Endodermal cell (in vitro differentiated cells): ENCODE measurements at regions not wholly inside any gene's neighbourhood (a gene's known extent, or its start where the extent isn't known, plus 50 kb on each side); places are given as distances from the start of the nearest gene placed in this dataset.
A peak's percentile ranks its signal among the peaks of the same experiment; 100 is the strongest.

Source experiments
- DNase-seq: peaks from one replicate; pipeline ENCODE4 v3.0.0-alpha.2; 2017
- H3K27ac ChIP-seq: 2 replicates; pipeline ENCODE4 v1.5.1; 2013; ENCODE audit warnings: mild to moderate bottlenecking, low read depth, low read length, moderate library complexity
- H3K27me3 ChIP-seq: 2 replicates; pipeline ENCODE4 v1.6.1; 2013; ENCODE audit warnings: mild to moderate bottlenecking, low read length, moderate library complexity; ENCODE audit not compliant: insufficient read depth, control insufficient read depth, poor library complexity, severe bottlenecking
- H3K36me3 ChIP-seq: 2 replicates; pipeline ENCODE4 v1.7.0; 2013; ENCODE audit warnings: mild to moderate bottlenecking, low read length, moderate library complexity; ENCODE audit not compliant: control insufficient read depth, insufficient read depth
- H3K4me1 ChIP-seq: one replicate; pipeline ENCODE4 v1.7.0; 2013; ENCODE audit warnings: low read length; ENCODE audit not compliant: control insufficient read depth, insufficient read depth
- H3K4me3 ChIP-seq: 2 replicates; pipeline ENCODE4 v1.5.1; 2013; ENCODE audit warnings: mild to moderate bottlenecking, low read length, moderate library complexity
- H3K9ac ChIP-seq: 2 replicates; pipeline ENCODE4 v1.6.1; 2013; ENCODE audit warnings: mild to moderate bottlenecking, low read length, moderate library complexity; ENCODE audit not compliant: poor library complexity, severe bottlenecking; ENCODE audit errors: extremely low read depth
- H3K9me3 ChIP-seq: 2 replicates; pipeline ENCODE4 v1.6.1; 2013; ENCODE audit warnings: mild to moderate bottlenecking, low read length, moderate library complexity; ENCODE audit not compliant: control insufficient read depth
- H3K27ac Mint-ChIP-seq: 2 replicates; pipeline ENCODE4 v1.8.0; 2020; ENCODE audit warnings: mixed read lengths
- H3K27me3 Mint-ChIP-seq: 2 replicates; pipeline ENCODE4 v1.8.0; 2021; ENCODE audit warnings: mild to moderate bottlenecking, mixed read lengths; ENCODE audit not compliant: insufficient read depth
- H3K36me3 Mint-ChIP-seq: 2 replicates; pipeline ENCODE4 v1.8.0; 2020; ENCODE audit warnings: low read depth, mixed read lengths
- H3K4me1 Mint-ChIP-seq: 2 replicates; pipeline ENCODE4 v1.8.0; 2020; ENCODE audit warnings: mixed read lengths
- H3K4me3 Mint-ChIP-seq: 2 replicates; pipeline ENCODE4 v1.8.0; 2020; ENCODE audit warnings: mild to moderate bottlenecking, moderate library complexity, mixed read lengths
- H3K9me3 Mint-ChIP-seq: 2 replicates; pipeline ENCODE4 v1.8.0; 2020; ENCODE audit warnings: mild to moderate bottlenecking, mixed read lengths
- WGBS, 2 experiments: methylation state at CpG; one replicate each; pipeline versions ENCODE4 v1.1.5 to v1.1.7; 2013; ENCODE audit warnings: missing lambda C conversion rate in 2 of 2, mixed read lengths in 1 of 2; ENCODE audit not compliant: insufficient coverage in 1 of 2, insufficient read length in 1 of 2; 5-methylcytosine and 5-hydroxymethylcytosine counted together
- TF ChIP-seq, protein P1 (sequence below): fragments of 200-600 bp; sonication (generic); conservative IDR thresholded peaks from 2 replicates; pipeline ENCODE4 v1.5.0; 2021; ENCODE audit warnings: antibody characterized with exemption, mild to moderate bottlenecking

DNA sequence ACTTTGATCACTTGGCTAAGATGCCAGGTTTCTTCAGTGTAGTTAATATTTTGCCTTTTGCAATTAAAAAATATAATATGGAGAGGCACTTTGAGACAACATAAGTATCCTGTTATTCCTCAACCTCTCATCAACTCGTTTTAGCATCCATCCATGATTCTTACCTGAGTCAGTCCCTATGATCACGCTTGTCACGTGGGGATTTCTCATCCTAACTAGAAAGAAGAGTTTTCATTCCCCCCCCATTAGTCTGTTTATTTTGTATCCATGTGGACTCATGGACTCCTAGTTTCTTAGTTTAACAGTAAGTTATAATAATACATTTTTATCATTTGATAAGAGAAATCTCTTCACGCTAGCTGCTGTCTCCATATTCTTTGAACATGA, 110.3 kb downstream of the SLC25A47 start:
- H3K9me3 Mint-ChIP-seq, result no peaks in the 10 kb centered on the region
- WGBS, 2 experiments, result 95% methylated on average over 4 of the region's 4 CpGs; no CpG with 5 or more reads in 1 of the 2 experiments
- H3K27ac ChIP-seq, result no peak overlapping the region

DNA sequence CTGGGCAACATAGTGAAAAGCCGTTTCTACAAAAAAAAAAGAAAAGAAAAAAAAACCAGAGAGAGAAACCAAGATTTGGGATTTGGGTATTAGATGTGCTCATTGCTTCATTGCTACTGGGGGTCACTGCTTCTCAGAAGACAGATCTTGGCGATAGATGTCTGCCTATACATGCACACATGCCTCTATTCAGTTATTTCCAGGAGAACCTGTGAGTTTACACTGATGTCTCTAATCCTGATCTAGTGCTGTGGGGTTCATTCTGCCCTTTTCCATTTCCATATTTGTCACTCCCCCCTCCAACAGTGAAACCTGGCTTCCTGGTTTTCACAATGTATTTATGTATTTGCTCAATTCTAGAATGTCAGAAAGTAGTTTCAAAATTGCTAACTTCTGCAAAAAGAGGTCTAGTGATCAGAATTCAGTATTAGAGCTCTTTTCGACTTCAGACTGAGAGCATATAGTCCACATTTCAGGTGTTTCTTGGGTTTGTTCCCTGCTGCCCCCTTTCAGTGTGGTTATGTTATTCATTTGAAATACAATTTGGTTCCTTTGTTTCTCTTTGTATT, 111.0 kb downstream of the SLC25A47 start:
- Histone ChIP-seq H3K27me3 (no peaks in the 10 kb centered on the region), H3K4me3 (no peak overlapping the region), H3K27ac (no peak overlapping the region), H3K9me3 (no peaks in the 10 kb centered on the region), H3K9ac (no peak overlapping the region), H3K36me3 (no peaks in the 10 kb centered on the region), H3K4me1 (no peaks in the 10 kb centered on the region)
- Mint-ChIP-seq H3K4me1 (peaks cover 8% of the 10 kb centered on the region), H3K27me3 (no peaks in the 10 kb centered on the region), H3K9me3 (no peaks in the 10 kb centered on the region), H3K27ac (no peak overlapping the region), H3K36me3 (no peaks in the 10 kb centered on the region), H3K4me3 (no peak overlapping the region)
- 88% methylated on average over 2 to 3 of the region's 3 CpGs for WGBS, 2 experiments
- TF ChIP-seq, protein P1, sequence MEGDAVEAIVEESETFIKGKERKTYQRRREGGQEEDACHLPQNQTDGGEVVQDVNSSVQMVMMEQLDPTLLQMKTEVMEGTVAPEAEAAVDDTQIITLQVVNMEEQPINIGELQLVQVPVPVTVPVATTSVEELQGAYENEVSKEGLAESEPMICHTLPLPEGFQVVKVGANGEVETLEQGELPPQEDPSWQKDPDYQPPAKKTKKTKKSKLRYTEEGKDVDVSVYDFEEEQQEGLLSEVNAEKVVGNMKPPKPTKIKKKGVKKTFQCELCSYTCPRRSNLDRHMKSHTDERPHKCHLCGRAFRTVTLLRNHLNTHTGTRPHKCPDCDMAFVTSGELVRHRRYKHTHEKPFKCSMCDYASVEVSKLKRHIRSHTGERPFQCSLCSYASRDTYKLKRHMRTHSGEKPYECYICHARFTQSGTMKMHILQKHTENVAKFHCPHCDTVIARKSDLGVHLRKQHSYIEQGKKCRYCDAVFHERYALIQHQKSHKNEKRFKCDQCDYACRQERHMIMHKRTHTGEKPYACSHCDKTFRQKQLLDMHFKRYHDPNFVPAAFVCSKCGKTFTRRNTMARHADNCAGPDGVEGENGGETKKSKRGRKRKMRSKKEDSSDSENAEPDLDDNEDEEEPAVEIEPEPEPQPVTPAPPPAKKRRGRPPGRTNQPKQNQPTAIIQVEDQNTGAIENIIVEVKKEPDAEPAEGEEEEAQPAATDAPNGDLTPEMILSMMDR, result no peak
- no peak for DNase-seq

More for the DNA sequence above, 110.3 kb downstream of the SLC25A47 start:
- Mint-ChIP-seq H3K27ac (no peak overlapping the region), H3K27me3 (no peaks in the 10 kb centered on the region), H3K4me1 (peaks cover 8% of the 10 kb centered on the region), H3K36me3 (no peaks in the 10 kb centered on the region), H3K4me3 (no peak overlapping the region)
- H3K36me3 ChIP-seq, result no peaks in the 10 kb centered on the region
- H3K9me3 ChIP-seq, result no peaks in the 10 kb centered on the region
- no peaks in the 10 kb centered on the region for H3K4me1 ChIP-seq
- H3K4me3 ChIP-seq, result no peak overlapping the region
- no peak for DNase-seq
- no peaks in the 10 kb centered on the region for H3K27me3 ChIP-seq
- TF ChIP-seq, protein P1, result no peak
- no peak overlapping the region for H3K9ac ChIP-seq

DNA sequence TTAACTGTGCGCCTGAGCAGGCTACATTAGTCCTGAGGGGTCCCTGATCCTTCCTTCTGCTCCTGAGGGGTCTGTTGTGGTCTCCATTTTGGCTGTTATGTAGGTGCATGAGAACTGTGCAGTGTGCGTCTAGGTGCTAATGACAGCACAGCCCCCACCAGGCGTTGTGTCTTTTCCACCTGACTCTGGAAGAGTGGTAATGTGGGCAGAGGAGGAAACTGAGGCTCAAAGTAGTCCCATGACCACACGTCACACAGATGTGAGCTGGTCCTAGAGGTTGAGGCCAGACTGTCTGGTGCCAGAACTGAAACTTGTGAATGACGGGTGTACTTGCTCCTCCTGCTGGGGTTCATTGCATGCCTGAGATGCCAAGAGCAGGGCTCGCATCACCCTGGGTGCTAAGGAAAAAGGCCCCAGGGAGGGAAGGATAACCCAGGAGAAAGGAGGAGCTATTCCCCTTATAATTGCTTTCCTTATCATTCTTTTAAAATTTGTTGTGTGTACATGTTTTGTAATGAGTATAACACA, 111.8 kb downstream of the SLC25A47 start:
- peak; percentile 32 for DNase-seq
- H3K36me3 ChIP-seq, result no peaks in the 10 kb centered on the region
- no peak overlapping the region for H3K9ac ChIP-seq
- H3K4me3 Mint-ChIP-seq, result no peak overlapping the region
- peak overlapping the region; percentile 66 for H3K27ac ChIP-seq
- H3K4me1 Mint-ChIP-seq, result peaks cover 12% of the 10 kb centered on the region
- H3K27me3 Mint-ChIP-seq, result no peaks in the 10 kb centered on the region
- no peaks in the 10 kb centered on the region for H3K9me3 Mint-ChIP-seq
- H3K27ac Mint-ChIP-seq, result no peak overlapping the region
- no peak overlapping the region for H3K4me3 ChIP-seq
- TF ChIP-seq, protein P1, result no peak
- no peaks in the 10 kb centered on the region for H3K9me3 ChIP-seq
- H3K27me3 ChIP-seq, result no peaks in the 10 kb centered on the region
- no peaks in the 10 kb centered on the region for H3K4me1 ChIP-seq
- H3K36me3 Mint-ChIP-seq, result no peaks in the 10 kb centered on the region
- WGBS, 2 experiments, result 80 to 92% methylated on average over 3 to 6 of the region's 6 CpGs
